ENCODE measurements at regions not wholly inside any gene's neighbourhood (a gene's known extent, or its start where the extent isn't known, plus 50 kb on each side); places are given as distances from the start of the nearest gene placed in this dataset.

DNA sequence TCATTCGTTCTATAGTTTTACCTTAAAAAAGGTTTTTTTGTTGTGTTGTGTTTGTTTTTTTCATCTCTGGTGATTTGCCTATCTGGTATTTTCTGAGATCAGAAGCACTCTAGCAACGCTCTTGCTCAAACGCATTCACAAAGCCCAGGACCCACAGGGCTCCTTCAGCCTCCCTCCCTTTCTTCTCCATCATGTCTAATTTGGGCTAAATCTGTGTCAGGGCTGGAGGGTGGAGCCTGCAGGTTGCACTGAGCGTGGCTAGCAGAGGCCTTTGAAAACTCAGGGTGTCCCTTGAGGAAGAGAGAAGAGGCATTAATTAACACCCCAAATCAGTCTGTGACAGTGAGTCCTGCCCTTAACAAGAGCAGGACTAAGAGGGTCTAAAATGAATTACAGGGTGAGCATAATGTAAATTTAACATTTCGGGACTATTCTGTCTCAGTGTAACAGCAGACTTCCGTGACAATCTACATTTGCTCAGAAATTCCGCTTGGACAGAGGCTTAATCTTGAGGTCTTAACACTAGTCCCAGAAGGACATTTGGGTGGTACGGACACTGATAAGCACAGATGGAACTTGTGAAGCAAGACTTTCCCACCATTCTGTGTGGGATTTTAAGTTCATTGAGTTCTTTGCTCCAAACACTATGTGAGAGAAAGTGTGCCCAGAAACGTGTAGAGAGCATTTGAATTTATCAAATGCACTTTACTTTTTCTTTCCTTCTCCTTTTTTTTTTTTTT, 174.4 kb upstream of the APCDD1 start:
- ChIA-PET POLR2A (no interaction called here), CTCF (no interaction called here)
- no peak overlapping the region for H3K4me3 ChIP-seq (ENCODE audit: low read depth, low read length)
- TF ChIP-seq ZNF623 (tag by site-specific recombination; IDR thresholded peaks at IDR 0.05) (no peak), ZIC2 (tag by site-specific recombination; IDR thresholded peaks at IDR 0.05) (no peak)
- no peaks in the 10 kb centered on the region for H3K4me1 ChIP-seq (ENCODE audit: control insufficient read depth, insufficient read depth, low read length)
- no peak overlapping the region for H3K27ac ChIP-seq (ENCODE audit: extremely low read depth, low read depth, low read length)
- no peaks in the 10 kb centered on the region for H3K36me3 ChIP-seq (ENCODE audit: control insufficient read depth in 2 of 2, insufficient read depth in 1 of 2, low read length in 2 of 2)
- no peaks in the 10 kb centered on the region for H3K9me3 ChIP-seq (ENCODE audit: control insufficient read depth, insufficient read depth, low read depth, low read length)

- Histone ChIP-seq H3K27ac (ENCODE audit: extremely low read depth, low read depth, low read length) (no peak overlapping the region), H3K36me3 (ENCODE audit: control insufficient read depth in 2 of 2, insufficient read depth in 1 of 2, low read length in 2 of 2) (no peaks in the 10 kb centered on the region), H3K4me1 (ENCODE audit: control insufficient read depth, insufficient read depth, low read length) (no peaks in the 10 kb centered on the region), H3K4me3 (ENCODE audit: low read depth, low read length) (no peak overlapping the region), H3K9me3 (ENCODE audit: control insufficient read depth, insufficient read depth, low read depth, low read length) (no peaks in the 10 kb centered on the region; the same call in 1 of the 2 replicates)
- POLR2A ChIA-PET, result no interaction called here
- CTCF ChIA-PET, result interaction anchor here (0.6 kb wide), 1 partner anchor 279 kb away, joined by 5 read pairs; no protein-coding TSS in a partner anchor
- TF ChIP-seq, protein P1, sequence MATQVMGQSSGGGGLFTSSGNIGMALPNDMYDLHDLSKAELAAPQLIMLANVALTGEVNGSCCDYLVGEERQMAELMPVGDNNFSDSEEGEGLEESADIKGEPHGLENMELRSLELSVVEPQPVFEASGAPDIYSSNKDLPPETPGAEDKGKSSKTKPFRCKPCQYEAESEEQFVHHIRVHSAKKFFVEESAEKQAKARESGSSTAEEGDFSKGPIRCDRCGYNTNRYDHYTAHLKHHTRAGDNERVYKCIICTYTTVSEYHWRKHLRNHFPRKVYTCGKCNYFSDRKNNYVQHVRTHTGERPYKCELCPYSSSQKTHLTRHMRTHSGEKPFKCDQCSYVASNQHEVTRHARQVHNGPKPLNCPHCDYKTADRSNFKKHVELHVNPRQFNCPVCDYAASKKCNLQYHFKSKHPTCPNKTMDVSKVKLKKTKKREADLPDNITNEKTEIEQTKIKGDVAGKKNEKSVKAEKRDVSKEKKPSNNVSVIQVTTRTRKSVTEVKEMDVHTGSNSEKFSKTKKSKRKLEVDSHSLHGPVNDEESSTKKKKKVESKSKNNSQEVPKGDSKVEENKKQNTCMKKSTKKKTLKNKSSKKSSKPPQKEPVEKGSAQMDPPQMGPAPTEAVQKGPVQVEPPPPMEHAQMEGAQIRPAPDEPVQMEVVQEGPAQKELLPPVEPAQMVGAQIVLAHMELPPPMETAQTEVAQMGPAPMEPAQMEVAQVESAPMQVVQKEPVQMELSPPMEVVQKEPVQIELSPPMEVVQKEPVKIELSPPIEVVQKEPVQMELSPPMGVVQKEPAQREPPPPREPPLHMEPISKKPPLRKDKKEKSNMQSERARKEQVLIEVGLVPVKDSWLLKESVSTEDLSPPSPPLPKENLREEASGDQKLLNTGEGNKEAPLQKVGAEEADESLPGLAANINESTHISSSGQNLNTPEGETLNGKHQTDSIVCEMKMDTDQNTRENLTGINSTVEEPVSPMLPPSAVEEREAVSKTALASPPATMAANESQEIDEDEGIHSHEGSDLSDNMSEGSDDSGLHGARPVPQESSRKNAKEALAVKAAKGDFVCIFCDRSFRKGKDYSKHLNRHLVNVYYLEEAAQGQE (tag by site-specific recombination; IDR thresholded peaks at IDR 0.05), result no peak
- TF ChIP-seq ZNF19 (tag by site-specific recombination; IDR thresholded peaks at IDR 0.05; ENCODE audit: low read depth), result no peak
Observed at GRCh38 chr18:10284540-10285282, 169.7 kb upstream of the APCDD1 start.

- Histone ChIP-seq H3K36me3 (ENCODE audit: control insufficient read depth in 2 of 2, insufficient read depth in 1 of 2, low read length in 2 of 2) (no peaks in the 10 kb centered on the region), H3K9me3 (ENCODE audit: control insufficient read depth, insufficient read depth, low read depth, low read length) (no peaks in the 10 kb centered on the region; the same call in 1 of the 2 replicates), H3K27ac (ENCODE audit: extremely low read depth, low read depth, low read length) (no peak overlapping the region), H3K4me1 (ENCODE audit: control insufficient read depth, insufficient read depth, low read length) (no peaks in the 10 kb centered on the region), H3K4me3 (ENCODE audit: low read depth, low read length) (no peak overlapping the region)
- CTCF ChIA-PET, result no interaction called here
- POLR2A ChIA-PET, result no interaction called here
- no peak for TF ChIP-seq ZNF202 (tag by site-specific recombination; IDR thresholded peaks at IDR 0.05; ENCODE audit: borderline replicate concordance)
Observed at GRCh38 chr18:10285283-10285640, 169.2 kb upstream of the APCDD1 start.

DNA sequence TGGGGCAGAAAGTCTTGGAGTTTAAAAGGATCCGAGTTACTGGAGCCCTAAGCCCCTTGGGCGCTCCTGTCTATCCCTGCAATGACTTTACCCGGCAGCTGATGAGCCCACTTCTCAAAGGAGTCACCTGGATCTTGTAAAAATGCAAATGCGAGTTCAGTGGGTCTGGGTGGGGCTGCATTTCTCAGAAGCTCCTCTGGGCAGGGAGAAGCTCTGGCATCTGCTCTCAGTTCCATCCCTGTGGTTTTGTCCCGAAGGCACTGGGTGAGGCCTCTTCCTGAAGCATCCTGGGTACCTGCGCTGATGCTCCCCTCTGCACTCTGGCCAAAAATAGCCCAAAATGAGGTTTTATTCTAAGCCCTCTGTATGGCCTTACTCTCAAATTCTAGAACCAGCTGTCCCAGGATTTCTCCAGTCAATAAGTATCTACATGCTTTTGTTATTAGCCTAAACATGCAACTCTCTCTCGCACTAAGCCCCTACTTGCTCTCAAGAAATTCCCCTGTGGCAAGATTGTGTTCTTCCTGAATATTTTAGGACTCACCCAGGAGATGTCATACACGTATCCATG, 167.8 kb upstream of the APCDD1 start:
- H3K9me3 ChIP-seq (ENCODE audit: control insufficient read depth, insufficient read depth, low read depth, low read length), result no peaks in the 10 kb centered on the region; the same call in 1 of the 2 replicates
- H3K4me1 ChIP-seq (ENCODE audit: control insufficient read depth, insufficient read depth, low read length), result no peaks in the 10 kb centered on the region
- H3K27ac ChIP-seq (ENCODE audit: extremely low read depth, low read depth, low read length), result no peak overlapping the region
- ChIA-PET CTCF (no interaction called here), POLR2A (no interaction called here)
- no peak overlapping the region for H3K4me3 ChIP-seq (ENCODE audit: low read depth, low read length)
- no peaks in the 10 kb centered on the region for H3K36me3 ChIP-seq (ENCODE audit: control insufficient read depth in 2 of 2, insufficient read depth in 1 of 2, low read length in 2 of 2)
- no peak for TF ChIP-seq MZF1 (tag by site-specific recombination; IDR thresholded peaks at IDR 0.05; ENCODE audit: borderline replicate concordance)
- TF ChIP-seq, protein P1 (tag by site-specific recombination; IDR thresholded peaks at IDR 0.05), result no peak
- TF ChIP-seq ZFHX2 (tag by site-specific recombination; conservative IDR thresholded peaks at IDR 0.05), result no peak
- no peak for TF ChIP-seq ZNF19 (tag by site-specific recombination; IDR thresholded peaks at IDR 0.05; ENCODE audit: low read depth)
- TF ChIP-seq ZNF2 (tag by site-specific recombination; IDR thresholded peaks at IDR 0.05), result no peak
- TF ChIP-seq ZBTB1 (tag by site-specific recombination; IDR thresholded peaks at IDR 0.05), result no peak
- TF ChIP-seq EGR2 (tag by site-specific recombination; IDR thresholded peaks at IDR 0.05; ENCODE audit: low read depth), result no peak
- no peak for TF ChIP-seq TCF7L2 (IDR thresholded peaks at IDR 0.05; ENCODE audit: borderline replicate concordance, low read depth, low read length)
- no peak for TF ChIP-seq ZNF645 (tag by site-specific recombination; IDR thresholded peaks at IDR 0.05)
- TF ChIP-seq ZNF561 (tag by site-specific recombination; IDR thresholded peaks at IDR 0.05; ENCODE audit: borderline replicate concordance), result no peak
- TF ChIP-seq, protein P2, sequence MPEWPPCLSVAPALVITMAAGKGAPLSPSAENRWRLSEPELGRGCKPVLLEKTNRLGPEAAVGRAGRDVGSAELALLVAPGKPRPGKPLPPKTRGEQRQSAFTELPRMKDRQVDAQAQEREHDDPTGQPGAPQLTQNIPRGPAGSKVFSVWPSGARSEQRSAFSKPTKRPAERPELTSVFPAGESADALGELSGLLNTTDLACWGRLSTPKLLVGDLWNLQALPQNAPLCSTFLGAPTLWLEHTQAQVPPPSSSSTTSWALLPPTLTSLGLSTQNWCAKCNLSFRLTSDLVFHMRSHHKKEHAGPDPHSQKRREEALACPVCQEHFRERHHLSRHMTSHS (tag by site-specific recombination; IDR thresholded peaks at IDR 0.05), result no peak
- TF ChIP-seq ZNF600 (tag by site-specific recombination; IDR thresholded peaks at IDR 0.05), result no peak
- TF ChIP-seq ZNF292 (tag by site-specific recombination; IDR thresholded peaks at IDR 0.05; ENCODE audit: borderline replicate concordance, low read depth), result no peak
